IMR-90 (cell line): ENCODE measurements at regions not wholly inside any gene's neighbourhood (a gene's known extent, or its start where the extent isn't known, plus 50 kb on each side); places are given as distances from the start of the nearest gene placed in this dataset.

Experiments used
- ATAC-seq: fragments of 200-7000 bp; cut with Tn5 transposase; 2 replicates; pipeline ENCODE4 v1.9.1; 2020; ENCODE audit warnings: low read depth, mild to moderate bottlenecking, moderate library complexity
- BruUV-seq: library from RNA; stranded (reverse); fragments of 400-500 nt; replicated peaks from 2 replicates; lab custom pipeline; 2021; lab: Mats Ljungman, UMichigan
- CTCF ChIA-PET: fragments of 300-600 bp; formaldehyde crosslinking; extraction: SDS; loops from one replicate; lab custom pipeline; 2021; ENCODE audit warnings: antibody characterized with exemption; lab: Yijun Ruan, JAX
- POLR2A ChIA-PET: fragments of 300-600 bp; sonication (Branson Sonifier 250); formaldehyde crosslinking; loops from one replicate; lab custom pipeline; 2022; ENCODE audit warnings: antibody characterized with exemption; ENCODE audit not compliant: unreplicated experiment; lab: Charles Lee
- DNase-seq: peaks from one replicate; pipeline ENCODE4 v3.0.0; 2013
- H2AFZ ChIP-seq: replicated peaks from 2 replicates; pipeline ENCODE3; 2013; ENCODE audit warnings: low read length, mild to moderate bottlenecking; ENCODE audit not compliant: poor library complexity
- H2AK5ac ChIP-seq: 2 replicates; pipeline ENCODE4 v1.6.1; 2013; ENCODE audit warnings: low read depth, low read length, inconsistent platforms
- H2AK9ac ChIP-seq: replicated peaks from 2 replicates; pipeline ENCODE3; 2013; ENCODE audit warnings: mild to moderate bottlenecking, low read depth, low read length, moderate library complexity; ENCODE audit not compliant: poor library complexity
- H2BK120ac ChIP-seq: 2 replicates; pipeline ENCODE4 v1.6.1; 2013; ENCODE audit warnings: low read depth, low read length, inconsistent platforms
- H2BK15ac ChIP-seq: 3 replicates; pipeline ENCODE4 v1.6.1; 2013; ENCODE audit warnings: low read depth, low read length, inconsistent platforms
- H2BK20ac ChIP-seq: 2 replicates; pipeline ENCODE4 v1.6.1; 2013; ENCODE audit warnings: low read depth, mild to moderate bottlenecking, inconsistent platforms, low read length, moderate library complexity
- H2BK5ac ChIP-seq: 2 replicates; pipeline ENCODE4 v1.6.1; 2013; ENCODE audit warnings: mild to moderate bottlenecking, low read depth, low read length, inconsistent platforms; ENCODE audit not compliant: poor library complexity, severe bottlenecking
- H3K14ac ChIP-seq: replicated peaks from 2 replicates; pipeline ENCODE4 v1.6.1; 2013; ENCODE audit warnings: low read depth, low read length, inconsistent platforms
- H3K18ac ChIP-seq: 2 replicates; pipeline ENCODE4 v1.6.1; 2013; ENCODE audit warnings: low read depth, low read length, control low read depth
- H3K23ac ChIP-seq: 2 replicates; pipeline ENCODE4 v1.6.1; 2013; ENCODE audit warnings: low read depth, low read length, inconsistent platforms
- H3K27ac ChIP-seq: 2 replicates; pipeline ENCODE4 v1.5.1; 2013; ENCODE audit warnings: mild to moderate bottlenecking, control low read depth, low read length; ENCODE audit not compliant: insufficient read depth
- H3K27me3 ChIP-seq: 2 replicates; pipeline ENCODE4 v1.6.1; 2013; ENCODE audit warnings: low read length; ENCODE audit not compliant: control insufficient read depth, insufficient read depth
- H3K36me3 ChIP-seq: 2 replicates; pipeline ENCODE4 v1.6.1; 2013; ENCODE audit warnings: low read length, mixed read lengths; ENCODE audit not compliant: control insufficient read depth, insufficient read depth
- H3K4ac ChIP-seq: 2 replicates; pipeline ENCODE4 v1.6.1; 2013; ENCODE audit warnings: low read depth, low read length, inconsistent platforms
- H3K4me1 ChIP-seq: 2 replicates; pipeline ENCODE4 v1.6.1; 2013; ENCODE audit warnings: low read length, mixed read lengths; ENCODE audit not compliant: control insufficient read depth, insufficient read depth
- H3K4me2 ChIP-seq: 2 replicates; pipeline ENCODE4 v1.6.1; 2013; ENCODE audit warnings: low read depth, mild to moderate bottlenecking, control low read depth, low read length, moderate library complexity
- H3K4me3 ChIP-seq: 2 replicates; pipeline ENCODE4 v1.5.1; 2013; ENCODE audit warnings: low read depth, mild to moderate bottlenecking, control low read depth, low read length, moderate library complexity; ENCODE audit not compliant: insufficient read depth
- H3K56ac ChIP-seq: 2 replicates; pipeline ENCODE4 v1.6.1; 2013; ENCODE audit warnings: low read length, inconsistent platforms; ENCODE audit not compliant: insufficient read depth; ENCODE audit errors: extremely low read depth
- H3K79me1 ChIP-seq, 2 experiments: 2 replicates each; pipeline ENCODE4 v1.6.1; 2013; ENCODE audit warnings: low read length in 2 of 2, inconsistent platforms in 1 of 2, low read depth in 1 of 2
- H3K9ac ChIP-seq: 2 replicates; pipeline ENCODE4 v1.6.1; 2013; ENCODE audit warnings: low read depth, low read length, control low read depth
- H3K9me1 ChIP-seq: 2 replicates; pipeline ENCODE4 v1.6.1; 2013; ENCODE audit warnings: low read length, inconsistent platforms; ENCODE audit not compliant: insufficient read depth
- H3K9me3 ChIP-seq: 2 replicates; pipeline ENCODE4 v1.6.1; 2013; ENCODE audit warnings: low read length; ENCODE audit not compliant: control insufficient read depth, insufficient read depth
- H4K20me1 ChIP-seq: 2 replicates; pipeline ENCODE4 v1.6.1; 2013; ENCODE audit warnings: low read length, inconsistent platforms; ENCODE audit not compliant: insufficient read depth
- H4K5ac ChIP-seq: 2 replicates; pipeline ENCODE4 v1.6.1; 2013; ENCODE audit warnings: mild to moderate bottlenecking, low read depth, low read length, control low read depth
- H4K8ac ChIP-seq, 2 experiments: 2 replicates each; pipeline ENCODE4 v1.6.1; 2013; ENCODE audit warnings: low read depth in 2 of 2, low read length in 2 of 2, control low read depth in 1 of 2, inconsistent platforms in 1 of 2
- H4K91ac ChIP-seq: 2 replicates; pipeline ENCODE4 v1.6.1; 2013; ENCODE audit warnings: low read depth, low read length, inconsistent platforms; ENCODE audit not compliant: insufficient read depth
- BHLHE40 ChIP-seq: fragments of 150-350 bp; IDR thresholded peaks from 2 replicates; pipeline ENCODE4 v1.6.1; 2016; ENCODE audit warnings: mild to moderate bottlenecking, low read depth, low read length
- CEBPB ChIP-seq: IDR thresholded peaks from 2 replicates; pipeline ENCODE4 v1.6.1; 2012; ENCODE audit warnings: low read depth, low read length, improper control_type of control experiment
- CHD1 ChIP-seq: IDR thresholded peaks from 2 replicates; pipeline ENCODE4 v1.6.1; 2012; ENCODE audit warnings: low read depth, low read length, improper control_type of control experiment
- FOS ChIP-seq: fragments of 150-350 bp; IDR thresholded peaks from 2 replicates; pipeline ENCODE4 v1.6.1; 2016; ENCODE audit warnings: low read depth, low read length
- MAZ ChIP-seq: IDR thresholded peaks from 2 replicates; pipeline ENCODE4 v1.6.1; 2012; ENCODE audit warnings: low read depth, mild to moderate bottlenecking, low read length, improper control_type of control experiment, moderate library complexity, borderline replicate concordance
- RFX5 ChIP-seq: IDR thresholded peaks from 2 replicates; pipeline ENCODE4 v1.8.0; 2012; ENCODE audit warnings: low read depth, mild to moderate bottlenecking, low read length, moderate library complexity
- WGBS, 2 experiments: methylation state at CpG; one replicate each; pipeline versions ENCODE4 v1.1.5 to v1.1.7; 2013; ENCODE audit warnings: missing lambda C conversion rate in 2 of 2; ENCODE audit not compliant: insufficient read length in 1 of 2; ENCODE audit errors: extremely low coverage in 2 of 2; 5-methylcytosine and 5-hydroxymethylcytosine counted together
- dilution Hi-C: fragments of 300-500 bp; cut with HindIII; formaldehyde crosslinking; loops from one replicate; pipeline ENCODE4 v1.14.3; 2018; ENCODE audit warnings: low sequenced_read_pairs; ENCODE audit not compliant: unreplicated experiment
- in situ Hi-C: fragments of 300-500 bp; cut with MboI; formaldehyde crosslinking; loops from 3 replicates; pipeline ENCODE4 v1.14.3; 2019; ENCODE audit warnings: low sequenced_read_pairs, inconsistent platforms, mixed read lengths
- intact Hi-C: fragments of 100-400 bp; cut with micrococcal nuclease; formaldehyde crosslinking; loops from 2 replicates; pipeline ENCODE4 v1.10.0; 2022
- TF ChIP-seq, protein P1 (sequence below): fragments of 150-350 bp; IDR thresholded peaks from 2 replicates; pipeline ENCODE4 v1.6.1; 2017; ENCODE audit warnings: mild to moderate bottlenecking, antibody characterized with exemption, low read length, low read depth

DNA sequence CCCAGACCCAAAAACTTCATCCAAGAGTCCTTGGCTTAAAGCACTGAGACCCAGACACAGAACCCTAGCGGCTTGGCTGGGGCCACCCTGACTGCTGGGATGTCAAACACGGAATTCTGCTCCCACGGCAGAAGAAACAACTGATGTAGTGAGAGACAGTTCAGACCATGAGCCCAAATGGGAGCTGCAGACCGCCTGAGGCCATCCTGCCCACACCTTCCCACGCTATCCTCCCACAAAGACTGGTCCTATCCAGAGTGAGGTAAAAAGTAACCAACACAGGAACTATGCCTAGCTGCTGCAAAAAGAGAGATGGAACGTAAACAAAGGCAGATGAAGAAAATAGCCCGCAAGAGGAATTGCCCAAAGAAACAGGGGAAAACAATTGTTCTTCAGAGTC, 203.3 kb downstream of the PTPRU start:
- H2BK15ac ChIP-seq: no peak overlapping the region
- no peaks in the 10 kb centered on the region; the same call in 1 of the 2 replicates for H3K27me3 ChIP-seq
- no CpG with 5 or more reads among the region's 7 CpGs for WGBS, 2 experiments
- no peak overlapping the region for H3K27ac ChIP-seq
- H3K56ac ChIP-seq: no peak overlapping the region
- no peak overlapping the region for H3K18ac ChIP-seq
- no peaks in the 10 kb centered on the region for H4K20me1 ChIP-seq
- in situ Hi-C loops (no loop called here), intact Hi-C loops (no loop called here), dilution Hi-C loops (no loop called here)
- no TSS peak for BruUV-seq
- H3K4ac ChIP-seq: no peak overlapping the region
- H2BK20ac ChIP-seq: no peak overlapping the region
- H3K4me3 ChIP-seq: no peak overlapping the region
- H3K9me1 ChIP-seq: no peaks in the 10 kb centered on the region
- no peak overlapping the region for H4K5ac ChIP-seq
- no peak overlapping the region for H2AK9ac ChIP-seq
- ChIA-PET CTCF (no interaction called here), POLR2A (no interaction called here)
- no peak overlapping the region for H2BK120ac ChIP-seq
- no peak overlapping the region for H3K4me2 ChIP-seq
- no peaks in the 10 kb centered on the region for H3K36me3 ChIP-seq
- H2AK5ac ChIP-seq: no peak overlapping the region
- DNase-seq (no peak), ATAC-seq (no peak)
- no peak overlapping the region for H2BK5ac ChIP-seq
- no peak overlapping the region for H3K14ac ChIP-seq
- H3K4me1 ChIP-seq: no peaks in the 10 kb centered on the region
- no peak overlapping the region for H4K91ac ChIP-seq
- no peak overlapping the region for H4K8ac ChIP-seq
- no peaks in the 10 kb centered on the region for H3K9me3 ChIP-seq
- no peak overlapping the region for H3K23ac ChIP-seq
- H2AFZ ChIP-seq: no peak overlapping the region
- no peaks in the 10 kb centered on the region for H3K79me1 ChIP-seq
- TF ChIP-seq, protein P1, sequence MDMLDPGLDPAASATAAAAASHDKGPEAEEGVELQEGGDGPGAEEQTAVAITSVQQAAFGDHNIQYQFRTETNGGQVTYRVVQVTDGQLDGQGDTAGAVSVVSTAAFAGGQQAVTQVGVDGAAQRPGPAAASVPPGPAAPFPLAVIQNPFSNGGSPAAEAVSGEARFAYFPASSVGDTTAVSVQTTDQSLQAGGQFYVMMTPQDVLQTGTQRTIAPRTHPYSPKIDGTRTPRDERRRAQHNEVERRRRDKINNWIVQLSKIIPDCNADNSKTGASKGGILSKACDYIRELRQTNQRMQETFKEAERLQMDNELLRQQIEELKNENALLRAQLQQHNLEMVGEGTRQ: no peak
- TF ChIP-seq FOS: no peak
- no peak for TF ChIP-seq CEBPB
- TF ChIP-seq CHD1: no peak
- TF ChIP-seq RFX5: no peak
- TF ChIP-seq MAZ: no peak
- no peak for TF ChIP-seq BHLHE40
- no peak overlapping the region for H3K9ac ChIP-seq
